Lower lobe of right lung (tissue), 2 donors: ENCODE measurements at regions not wholly inside any gene's neighbourhood (a gene's known extent, or its start where the extent isn't known, plus 50 kb on each side); places are given as distances from the start of the nearest gene placed in this dataset.

Experiments used
- ATAC-seq, 2 donors: fragments of 200-7000 bp; cut with Tn5 transposase; one replicate each; pipeline ENCODE4 v1.9.1; 2020 to 2022; ENCODE audit warnings: mild to moderate bottlenecking in 2 of 2, moderate library complexity in 2 of 2
- DNase-seq: peaks from one replicate; pipeline ENCODE4 v3.0.0-alpha.2; 2020
- H3K27ac ChIP-seq: fragments of 200-600 bp; one replicate; pipeline ENCODE4 v1.8.0; 2022
- H3K27me3 ChIP-seq: fragments of 200-600 bp; one replicate; pipeline ENCODE4 v1.8.0; 2022; ENCODE audit warnings: low read depth
- H3K36me3 ChIP-seq: fragments of 200-600 bp; one replicate; pipeline ENCODE4 v1.8.0; 2022; ENCODE audit warnings: mild to moderate bottlenecking
- H3K4me1 ChIP-seq: fragments of 200-600 bp; one replicate; pipeline ENCODE4 v1.8.0; 2022
- H3K4me3 ChIP-seq: fragments of 200-600 bp; one replicate; pipeline ENCODE4 v1.8.0; 2022; ENCODE audit warnings: mild to moderate bottlenecking
- H3K9me3 ChIP-seq: fragments of 200-600 bp; one replicate; pipeline ENCODE4 v1.8.0; 2022
- intact Hi-C: fragments of 100-400 bp; cut with DNase I; formaldehyde crosslinking; loops from one replicate; pipeline ENCODE4 v1.11.0; 2022
- TF ChIP-seq, protein P1 (sequence below): fragments of 200-600 bp; IDR thresholded peaks from one replicate; pipeline ENCODE4 v1.8.0; 2022; ENCODE audit warnings: antibody characterized with exemption, mild to moderate bottlenecking
- donor health status: DM: no; HTN: yes; CAD: no; lungs with severe emphysema.

DNA sequence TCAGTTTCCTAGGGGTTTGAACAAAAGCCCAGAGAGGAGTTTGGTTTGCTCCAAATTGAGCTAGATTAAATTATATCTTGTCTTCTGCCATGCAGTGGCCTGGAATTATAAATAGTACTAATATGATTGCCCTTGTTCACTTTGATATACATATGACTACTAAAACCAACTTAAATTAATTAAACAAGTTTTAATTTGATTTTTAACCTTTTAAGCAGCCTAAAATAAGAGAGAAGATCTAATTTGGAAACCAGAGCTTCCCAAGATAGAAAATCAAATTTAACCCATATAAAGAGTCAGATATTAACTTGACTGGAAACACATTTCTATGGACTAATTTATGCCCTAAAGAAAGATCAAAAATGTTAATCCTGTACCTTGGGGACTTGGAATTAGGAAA is 444.5 kb upstream of the SLC8A1 start:
- intact Hi-C loops, result no loop called here
- H3K27me3 ChIP-seq, result no peaks in the 10 kb centered on the region
- no peak overlapping the region for H3K4me3 ChIP-seq
- no peaks in the 10 kb centered on the region for H3K9me3 ChIP-seq
- no peaks in the 10 kb centered on the region for H3K4me1 ChIP-seq
- no peak for DNase-seq
- no peak for ATAC-seq
- H3K27ac ChIP-seq, result no peak overlapping the region
- TF ChIP-seq, protein P1, sequence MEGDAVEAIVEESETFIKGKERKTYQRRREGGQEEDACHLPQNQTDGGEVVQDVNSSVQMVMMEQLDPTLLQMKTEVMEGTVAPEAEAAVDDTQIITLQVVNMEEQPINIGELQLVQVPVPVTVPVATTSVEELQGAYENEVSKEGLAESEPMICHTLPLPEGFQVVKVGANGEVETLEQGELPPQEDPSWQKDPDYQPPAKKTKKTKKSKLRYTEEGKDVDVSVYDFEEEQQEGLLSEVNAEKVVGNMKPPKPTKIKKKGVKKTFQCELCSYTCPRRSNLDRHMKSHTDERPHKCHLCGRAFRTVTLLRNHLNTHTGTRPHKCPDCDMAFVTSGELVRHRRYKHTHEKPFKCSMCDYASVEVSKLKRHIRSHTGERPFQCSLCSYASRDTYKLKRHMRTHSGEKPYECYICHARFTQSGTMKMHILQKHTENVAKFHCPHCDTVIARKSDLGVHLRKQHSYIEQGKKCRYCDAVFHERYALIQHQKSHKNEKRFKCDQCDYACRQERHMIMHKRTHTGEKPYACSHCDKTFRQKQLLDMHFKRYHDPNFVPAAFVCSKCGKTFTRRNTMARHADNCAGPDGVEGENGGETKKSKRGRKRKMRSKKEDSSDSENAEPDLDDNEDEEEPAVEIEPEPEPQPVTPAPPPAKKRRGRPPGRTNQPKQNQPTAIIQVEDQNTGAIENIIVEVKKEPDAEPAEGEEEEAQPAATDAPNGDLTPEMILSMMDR, result no peak
- H3K36me3 ChIP-seq, result no peaks in the 10 kb centered on the region

DNA sequence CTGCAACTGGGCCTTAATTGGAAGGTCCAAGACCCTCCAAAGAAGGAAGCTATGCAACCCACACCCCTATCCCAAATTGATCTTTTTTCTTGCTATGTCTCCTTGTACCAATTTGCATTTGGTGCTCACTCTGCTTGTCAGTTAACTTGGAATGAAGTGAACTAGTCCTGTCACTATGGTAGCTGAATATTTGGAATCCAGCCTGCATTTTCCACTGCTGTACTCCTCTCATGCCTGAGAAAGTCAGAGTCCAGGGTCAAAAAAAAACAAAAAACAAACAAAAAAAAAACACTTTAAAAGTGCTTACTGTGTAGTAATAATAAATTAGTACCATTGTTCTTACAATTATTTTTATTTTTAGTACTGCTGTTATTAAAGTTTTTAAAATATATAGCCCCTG is 462.8 kb upstream of the SLC8A1 start:
- no peaks in the 10 kb centered on the region for H3K9me3 ChIP-seq
- no peak overlapping the region for H3K4me3 ChIP-seq
- ATAC-seq (no peak), DNase-seq (no peak)
- no peaks in the 10 kb centered on the region for H3K36me3 ChIP-seq
- no peak overlapping the region for H3K27ac ChIP-seq
- intact Hi-C loops, result no loop called here
- no peaks in the 10 kb centered on the region for H3K27me3 ChIP-seq
- TF ChIP-seq, protein P1, result no peak
- no peaks in the 10 kb centered on the region for H3K4me1 ChIP-seq

- H3K9me3 ChIP-seq, result no peaks in the 10 kb centered on the region
- no peak for DNase-seq
These were observed 463.8 kb upstream of the SLC8A1 start for GRCh38 chr2:40915651-40916050.

GRCh38 chr2:40935349-40935748 is 483.5 kb upstream of the SLC8A1 start:
- H3K27me3 ChIP-seq, result no peaks in the 10 kb centered on the region
- H3K27ac ChIP-seq, result no peak overlapping the region
- no peak overlapping the region for H3K4me3 ChIP-seq
- H3K9me3 ChIP-seq, result no peaks in the 10 kb centered on the region
- no peaks in the 10 kb centered on the region for H3K4me1 ChIP-seq
- H3K36me3 ChIP-seq, result no peaks in the 10 kb centered on the region
- DNase-seq, result no peak
- intact Hi-C loops, result no loop called here
- TF ChIP-seq, protein P1, result no peak
- ATAC-seq, result no peak

More at GRCh38 chr2:40915651-40916050, 463.8 kb upstream of the SLC8A1 start:
- Histone ChIP-seq H3K27ac (no peak overlapping the region), H3K27me3 (no peaks in the 10 kb centered on the region), H3K4me3 (no peak overlapping the region), H3K4me1 (no peaks in the 10 kb centered on the region), H3K36me3 (no peaks in the 10 kb centered on the region)
- TF ChIP-seq, protein P1, result no peak
- ATAC-seq, result no peak
- intact Hi-C loops, result no loop called here

- TF ChIP-seq, protein P1, result no peak
- Histone ChIP-seq H3K9me3 (no peaks in the 10 kb centered on the region), H3K27ac (no peak overlapping the region), H3K4me1 (no peaks in the 10 kb centered on the region), H3K36me3 (no peaks in the 10 kb centered on the region), H3K4me3 (no peak overlapping the region), H3K27me3 (no peaks in the 10 kb centered on the region)
- DNase-seq (no peak), ATAC-seq (peak; percentile 63 to 88)
- intact Hi-C loops, result no loop called here
These were observed 485.4 kb upstream of the SLC8A1 start for GRCh38 chr2:40937284-40937683.

DNA sequence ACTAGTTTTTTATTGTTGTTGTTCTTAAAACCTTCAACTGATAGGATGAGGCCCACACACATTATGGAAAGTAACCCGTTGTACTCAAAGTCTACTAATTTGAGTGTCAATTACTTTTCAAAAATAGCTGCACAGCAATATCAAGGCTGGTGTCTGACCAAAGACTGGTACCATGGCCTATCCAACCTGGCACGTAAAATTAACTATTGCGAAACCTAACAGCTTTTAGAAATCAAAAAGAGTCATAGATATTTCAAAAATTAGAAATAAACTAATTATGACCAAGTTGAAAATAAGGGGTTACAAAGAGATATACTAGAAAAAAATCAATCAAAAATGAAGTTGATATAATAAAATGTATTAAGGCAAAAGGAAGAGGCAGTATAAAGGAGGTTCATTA is 501.5 kb upstream of the SLC8A1 start:
- TF ChIP-seq, protein P1, result no peak
- H3K27ac ChIP-seq, result no peak overlapping the region
- intact Hi-C loops, result no loop called here
- no peak for DNase-seq
- no peaks in the 10 kb centered on the region for H3K27me3 ChIP-seq
- H3K4me3 ChIP-seq, result no peak overlapping the region
- no peaks in the 10 kb centered on the region for H3K9me3 ChIP-seq
- ATAC-seq, result no peak
- no peaks in the 10 kb centered on the region for H3K4me1 ChIP-seq
- no peaks in the 10 kb centered on the region for H3K36me3 ChIP-seq
